ENCODE measurements at regions not wholly inside any gene's neighbourhood (a gene's known extent, or its start where the extent isn't known, plus 50 kb on each side); places are given as distances from the start of the nearest gene placed in this dataset.

DNA sequence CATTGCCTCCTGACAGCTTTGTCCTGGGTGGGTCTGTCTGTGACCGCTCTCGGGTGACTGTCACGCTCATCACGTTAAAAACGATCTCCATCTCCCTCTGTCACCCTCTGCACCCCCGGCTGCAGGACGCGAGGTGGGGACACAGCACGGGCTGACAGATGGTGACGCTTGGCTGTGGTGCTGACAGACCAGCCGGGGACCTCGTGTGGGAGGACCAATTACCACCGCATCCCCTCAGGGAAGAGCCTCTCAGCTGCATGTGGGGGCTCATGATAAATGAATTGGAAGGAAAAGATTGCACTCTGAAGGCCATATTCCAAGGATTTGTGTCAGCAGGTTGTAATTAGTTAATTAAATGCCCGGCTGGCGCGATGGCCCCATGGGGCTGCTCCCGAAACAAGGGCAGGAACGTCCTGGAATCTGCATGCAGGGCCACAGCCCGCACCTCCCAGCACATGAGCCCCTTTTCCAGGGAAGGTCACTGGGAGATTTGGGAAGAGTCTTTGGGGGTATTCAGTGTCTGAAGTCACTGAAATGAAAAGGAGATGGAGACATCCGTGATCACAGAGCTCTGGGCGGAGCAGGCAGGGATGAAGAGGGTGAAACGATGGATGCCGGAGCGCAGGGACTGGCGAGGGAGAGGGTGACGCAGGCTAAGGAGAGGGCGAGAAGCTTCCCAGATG lies 87.1 kb downstream of the ERMARD start:
- H4K20me1 ChIP-seq (ENCODE audit: insufficient read depth, low read length) = no peaks in the 10 kb centered on the region
- H3K9ac ChIP-seq (ENCODE audit: low read length) = no peak overlapping the region
- H3K9me3 ChIP-seq (ENCODE audit: insufficient read depth, low read depth, low read length) = peaks cover 3% of the 10 kb centered on the region
- Mint-ChIP-seq H3K36me3 (ENCODE audit: low read depth, unreplicated experiment) (no peaks in the 10 kb centered on the region), H3K27me3 (ENCODE audit: low read depth, unreplicated experiment) (peaks cover 46% of the 10 kb centered on the region), H3K4me3 (ENCODE audit: unreplicated experiment) (no peak overlapping the region), H3K4me1 (ENCODE audit: low read depth, unreplicated experiment) (peaks cover 7% of the 10 kb centered on the region), H3K27ac (ENCODE audit: unreplicated experiment) (no peak overlapping the region), H3K9me3 (ENCODE audit: unreplicated experiment) (peaks cover 6% of the 10 kb centered on the region)
- TF ChIP-seq EZH2 (IDR thresholded peaks at IDR 0.05; ENCODE audit: insufficient read depth, low read length) = no peak
- H3K36me3 ChIP-seq (ENCODE audit: insufficient read depth, low read length) = no peaks in the 10 kb centered on the region
- H3K4me1 ChIP-seq (ENCODE audit: insufficient read depth, low read length) = no peaks in the 10 kb centered on the region
- no peak overlapping the region for H3K4me3 ChIP-seq (ENCODE audit: insufficient read depth, low read depth, low read length)
- no peak overlapping the region for H3K27ac ChIP-seq (ENCODE audit: low read depth, low read length)
- FAIRE-seq = no peak
- H3K4me2 ChIP-seq (ENCODE audit: low read length) = no peak overlapping the region
- H3K79me2 ChIP-seq (ENCODE audit: insufficient read depth, low read length) = no peaks in the 10 kb centered on the region
- H2AFZ ChIP-seq (ENCODE audit: low read depth, low read length) = no peak overlapping the region
- DNase-seq (ENCODE audit: low read depth) = no peak
- peaks cover 4% of the 10 kb centered on the region for H3K27me3 ChIP-seq (ENCODE audit: insufficient read depth, low read length)

DNA sequence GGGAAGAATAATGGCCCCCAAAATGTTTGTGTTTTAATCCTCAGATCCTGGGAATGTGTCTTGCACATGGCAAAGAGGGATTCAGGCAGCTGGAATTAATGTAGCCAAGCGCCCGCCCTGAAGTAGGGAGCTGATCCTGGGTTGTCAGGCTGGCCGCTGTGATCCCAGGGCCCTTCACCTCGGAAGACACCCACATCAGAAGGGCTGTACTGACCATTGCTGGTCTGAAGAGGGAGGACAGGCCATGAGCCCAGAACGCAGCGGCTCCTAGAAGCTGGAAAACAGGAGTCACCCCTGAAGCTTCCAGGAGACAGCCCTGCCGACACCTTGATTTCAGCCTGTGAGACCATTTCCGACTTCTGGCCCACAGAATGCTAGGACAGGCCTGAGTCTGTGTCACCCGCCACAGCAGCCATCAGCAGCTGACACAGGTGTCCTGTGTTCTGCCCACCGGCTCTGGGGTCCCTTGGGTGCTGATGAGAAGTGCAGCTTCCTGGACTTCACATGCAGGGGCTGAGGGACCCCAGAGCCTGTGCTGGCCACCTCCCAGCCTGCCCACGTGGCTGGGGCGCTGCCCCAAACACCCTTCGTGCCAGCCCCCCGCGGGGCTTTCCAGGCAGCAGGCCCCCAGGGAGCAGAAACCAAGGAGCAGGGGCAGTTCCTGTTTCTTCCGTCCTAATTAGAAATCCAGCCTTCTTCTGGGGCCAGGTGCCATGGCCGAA lies 86.3 kb downstream of the ERMARD start:
- FAIRE-seq = no peak

More for the DNA sequence above, 86.3 kb downstream of the ERMARD start:
- no peaks in the 10 kb centered on the region for H3K4me1 ChIP-seq (ENCODE audit: insufficient read depth, low read length)
- H3K4me1 Mint-ChIP-seq (ENCODE audit: low read depth, unreplicated experiment) = peaks cover 7% of the 10 kb centered on the region
- H3K4me2 ChIP-seq (ENCODE audit: low read length) = no peak overlapping the region
- H3K9me3 ChIP-seq (ENCODE audit: insufficient read depth, low read depth, low read length) = peaks cover 3% of the 10 kb centered on the region
- no peak overlapping the region for H3K9ac ChIP-seq (ENCODE audit: low read length)
- peaks cover 4% of the 10 kb centered on the region for H3K27me3 ChIP-seq (ENCODE audit: insufficient read depth, low read length)
- H3K36me3 Mint-ChIP-seq (ENCODE audit: low read depth, unreplicated experiment) = no peaks in the 10 kb centered on the region
- no peak overlapping the region for H3K4me3 Mint-ChIP-seq (ENCODE audit: unreplicated experiment)
- no peaks in the 10 kb centered on the region for H3K79me2 ChIP-seq (ENCODE audit: insufficient read depth, low read length)
- no peak overlapping the region for H3K27ac Mint-ChIP-seq (ENCODE audit: unreplicated experiment)
- H3K27ac ChIP-seq (ENCODE audit: low read depth, low read length) = no peak overlapping the region
- no peak for DNase-seq (ENCODE audit: low read depth)
- H3K27me3 Mint-ChIP-seq (ENCODE audit: low read depth, unreplicated experiment) = peaks cover 41% of the 10 kb centered on the region
- H3K9me3 Mint-ChIP-seq (ENCODE audit: unreplicated experiment) = peaks cover 6% of the 10 kb centered on the region
- no peak overlapping the region for H2AFZ ChIP-seq (ENCODE audit: low read depth, low read length)
- H4K20me1 ChIP-seq (ENCODE audit: insufficient read depth, low read length) = no peaks in the 10 kb centered on the region
- H3K4me3 ChIP-seq (ENCODE audit: insufficient read depth, low read depth, low read length) = no peak overlapping the region
- no peaks in the 10 kb centered on the region for H3K36me3 ChIP-seq (ENCODE audit: insufficient read depth, low read length)
- TF ChIP-seq EZH2 (IDR thresholded peaks at IDR 0.05; ENCODE audit: insufficient read depth, low read length) = no peak
- no peak for TF ChIP-seq CTCF (IDR thresholded peaks at IDR 0.05; ENCODE audit: insufficient read depth, low read depth, low read length)

Data from astrocyte (in vitro differentiated cells and primary cell).